ENCODE measurements at regions not wholly inside any gene's neighbourhood (a gene's known extent, or its start where the extent isn't known, plus 50 kb on each side); places are given as distances from the start of the nearest gene placed in this dataset.

- Histone ChIP-seq H3K4me3 (no peak overlapping the region), H3K9me3 (no peaks in the 10 kb centered on the region; the same call in 1 of the 2 replicates), H3K36me3 (replicated peaks) (no peaks in the 10 kb centered on the region), H3K4me1 (no peaks in the 10 kb centered on the region), H3K27me3 (ENCODE audit: low read depth) (no peaks in the 10 kb centered on the region)
- no peak for DNase-seq (ENCODE audit: low spot score in 2 of 2)
- in situ Hi-C loops (cut with MboI; ENCODE audit: low sequenced_read_pairs) = loop anchor here (5.0 to 25.0 kb wide), 2 partner anchors 172 to 767 kb away; partner anchors contain the start of genes ALG10B and CPNE8
These were observed 171.8 kb upstream of the ALG10B start for GRCh38 chr12:38144601-38145436.

DNA sequence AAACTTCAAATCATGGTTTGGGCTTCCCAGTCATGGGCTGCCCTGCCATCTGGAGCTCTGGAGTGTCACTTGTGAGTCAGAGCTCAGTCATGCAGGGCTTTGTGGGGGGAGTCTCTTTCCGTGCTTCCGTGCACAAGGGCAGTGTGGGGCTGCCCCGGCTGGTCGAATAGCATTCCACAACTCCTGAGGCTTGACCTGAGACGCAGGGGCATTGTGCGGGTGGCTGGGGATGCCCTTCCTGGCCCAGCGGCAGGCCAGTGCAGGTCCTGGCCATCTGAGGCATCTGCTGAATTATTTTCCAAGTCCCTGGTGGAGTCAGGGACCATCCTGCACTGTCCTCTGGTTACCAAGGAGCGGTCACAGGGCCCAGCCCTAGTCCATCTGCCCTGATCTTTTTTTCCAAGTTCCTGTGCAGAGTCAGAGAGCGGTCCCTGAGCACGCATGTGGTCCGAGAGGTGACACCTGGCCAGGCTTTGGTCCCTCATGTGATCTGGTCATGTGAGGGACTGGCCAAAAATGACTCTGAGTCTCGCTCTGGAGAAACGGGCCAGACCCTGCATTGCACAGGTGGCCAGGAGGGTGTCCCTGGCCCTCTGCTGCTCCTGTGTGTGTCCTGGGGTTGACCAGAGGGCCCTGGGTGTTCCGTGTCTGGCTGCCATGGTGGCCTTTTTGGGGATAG lies 167.0 kb upstream of the ALG10B start:
- Histone ChIP-seq H3K27me3 (ENCODE audit: low read depth) (no peaks in the 10 kb centered on the region), H3K4me3 (no peak overlapping the region), H3K36me3 (replicated peaks) (no peaks in the 10 kb centered on the region), H3K9me3 (no peaks in the 10 kb centered on the region; the same call in 1 of the 2 replicates), H3K4me1 (no peaks in the 10 kb centered on the region)
- no peak for DNase-seq (ENCODE audit: low spot score in 2 of 2)
- in situ Hi-C loops (cut with MboI; ENCODE audit: low sequenced_read_pairs) = loop anchor here (25.0 kb wide), 1 partner anchor 763 kb away; the partner anchor contains the start of gene CPNE8

DNA sequence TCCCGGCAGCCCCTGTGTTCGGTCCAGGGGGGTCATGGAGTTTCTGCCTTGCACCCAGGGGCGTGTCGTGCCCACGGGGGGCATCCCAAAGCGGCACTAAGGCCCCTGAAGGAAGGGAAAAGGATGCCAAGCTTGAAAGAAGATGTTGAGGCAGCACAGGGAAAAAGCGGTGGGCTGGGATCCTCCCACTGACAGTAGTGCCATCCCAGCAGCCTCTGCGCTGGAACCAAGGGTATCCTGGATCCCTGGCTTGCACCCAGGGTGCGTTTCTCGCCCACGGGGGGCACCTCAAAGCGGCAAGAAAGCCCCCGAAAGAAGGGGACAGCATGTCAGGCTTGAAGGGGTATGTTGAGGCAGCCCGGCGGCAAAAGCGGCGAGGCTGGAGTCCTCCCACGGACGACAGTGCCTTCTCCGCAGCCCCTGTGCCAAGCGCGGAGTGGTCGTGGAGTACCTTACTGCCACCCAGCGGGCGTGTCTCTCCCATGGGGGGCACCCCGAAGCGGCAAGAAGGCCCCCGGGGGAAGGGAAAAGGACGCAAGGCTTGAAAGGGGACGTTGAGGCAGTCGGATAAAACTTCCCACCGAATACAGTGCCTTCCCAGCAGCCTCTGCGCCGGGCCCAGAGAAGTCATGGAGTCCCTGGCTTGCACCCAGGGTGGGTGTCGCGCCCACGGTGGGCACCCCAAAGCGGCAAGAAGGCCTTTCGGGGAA lies 164.4 kb upstream of the ALG10B start:
- H3K36me3 ChIP-seq (replicated peaks) = no peaks in the 10 kb centered on the region
- DNase-seq (ENCODE audit: low spot score in 2 of 2) = no peak
- in situ Hi-C loops (cut with MboI; ENCODE audit: low sequenced_read_pairs) = no loop called here
- H3K4me3 ChIP-seq = no peak overlapping the region
- H3K9me3 ChIP-seq = no peaks in the 10 kb centered on the region; the same call in 1 of the 2 replicates
- no peaks in the 10 kb centered on the region for H3K4me1 ChIP-seq
- no peaks in the 10 kb centered on the region for H3K27me3 ChIP-seq (ENCODE audit: low read depth)

DNA sequence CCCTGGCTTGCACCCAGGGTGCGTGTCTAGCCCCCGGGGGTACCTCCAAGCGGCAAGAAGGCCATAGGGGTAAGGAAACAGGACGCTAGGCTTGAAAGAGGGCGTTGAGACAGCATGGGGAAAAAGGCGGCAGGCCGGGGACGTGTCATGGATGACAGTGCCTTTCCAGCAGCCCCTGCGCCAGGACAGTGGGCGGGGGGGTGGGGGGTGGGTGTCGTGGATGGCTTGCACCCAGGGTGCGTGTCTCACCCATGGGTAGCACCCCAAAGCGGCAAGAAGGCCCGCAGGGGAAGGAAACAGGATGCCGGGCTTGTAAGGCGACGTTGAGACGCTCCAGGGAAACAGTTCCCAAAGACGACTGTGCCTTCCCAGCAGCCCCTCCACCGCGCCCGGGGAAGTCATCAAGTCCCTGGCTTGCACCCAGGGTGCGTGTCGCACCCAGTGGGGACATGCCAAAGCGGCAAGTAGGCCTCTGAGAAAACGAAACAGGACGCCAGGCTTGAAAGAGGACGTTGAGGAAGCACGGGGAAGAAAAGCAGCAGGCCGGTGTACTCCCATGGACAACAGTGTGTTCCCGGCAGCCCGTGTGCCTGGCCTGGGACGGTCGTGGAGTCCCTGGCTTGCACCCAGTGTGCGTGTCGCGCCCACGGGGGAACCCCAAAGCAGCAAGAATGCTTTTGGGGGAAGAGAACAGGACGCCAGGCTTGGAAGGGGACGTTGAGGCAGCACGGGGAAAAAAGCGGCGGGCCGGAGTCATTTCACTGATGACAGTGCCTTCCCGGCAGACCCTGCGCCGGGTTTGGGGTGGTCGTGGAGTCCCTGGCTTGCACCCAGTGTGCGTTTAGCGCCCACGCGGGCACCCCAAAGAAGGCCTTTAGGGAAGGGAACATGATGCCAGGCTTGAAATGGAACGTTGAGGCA lies 163.5 kb upstream of the ALG10B start:
- H3K4me1 ChIP-seq = no peaks in the 10 kb centered on the region
- H3K36me3 ChIP-seq (replicated peaks) = no peaks in the 10 kb centered on the region
- H3K4me3 ChIP-seq = no peak overlapping the region
- no peaks in the 10 kb centered on the region for H3K27me3 ChIP-seq (ENCODE audit: low read depth)
- no peaks in the 10 kb centered on the region for H3K9me3 ChIP-seq
- no peak for DNase-seq (ENCODE audit: low spot score in 2 of 2)
- in situ Hi-C loops (cut with MboI; ENCODE audit: low sequenced_read_pairs) = no loop called here

- in situ Hi-C loops (cut with MboI; ENCODE audit: low sequenced_read_pairs) = no loop called here
- H3K9me3 ChIP-seq = no peaks in the 10 kb centered on the region
- H3K4me3 ChIP-seq = no peak overlapping the region
- no peaks in the 10 kb centered on the region for H3K27me3 ChIP-seq (ENCODE audit: low read depth)
- no peak for DNase-seq (ENCODE audit: low spot score in 2 of 2)
- H3K36me3 ChIP-seq (replicated peaks) = no peaks in the 10 kb centered on the region
- H3K4me1 ChIP-seq = no peaks in the 10 kb centered on the region
These were observed 162.9 kb upstream of the ALG10B start for GRCh38 chr12:38153737-38154061.

- no peaks in the 10 kb centered on the region for H3K9me3 ChIP-seq
- no peaks in the 10 kb centered on the region for H3K36me3 ChIP-seq (replicated peaks)
- H3K4me3 ChIP-seq = no peak overlapping the region
- H3K27me3 ChIP-seq (ENCODE audit: low read depth) = no peaks in the 10 kb centered on the region
- H3K4me1 ChIP-seq = no peaks in the 10 kb centered on the region
- DNase-seq (ENCODE audit: low spot score in 2 of 2) = no peak
- in situ Hi-C loops (cut with MboI; ENCODE audit: low sequenced_read_pairs) = no loop called here
These were observed 162.2 kb upstream of the ALG10B start for GRCh38 chr12:38154096-38155019.

- H3K27me3 ChIP-seq (ENCODE audit: low read depth) = no peaks in the 10 kb centered on the region
- H3K9me3 ChIP-seq = no peaks in the 10 kb centered on the region
- no peaks in the 10 kb centered on the region for H3K4me1 ChIP-seq
- DNase-seq (ENCODE audit: low spot score in 2 of 2) = no peak
- no peaks in the 10 kb centered on the region for H3K36me3 ChIP-seq (replicated peaks)
- H3K4me3 ChIP-seq = no peak overlapping the region
- in situ Hi-C loops (cut with MboI; ENCODE audit: low sequenced_read_pairs) = no loop called here
These were observed 161.6 kb upstream of the ALG10B start for GRCh38 chr12:38155020-38155395.

- in situ Hi-C loops (cut with MboI; ENCODE audit: low sequenced_read_pairs) = no loop called here
- no peaks in the 10 kb centered on the region for H3K36me3 ChIP-seq (replicated peaks)
- no peaks in the 10 kb centered on the region for H3K4me1 ChIP-seq
- no peaks in the 10 kb centered on the region for H3K27me3 ChIP-seq (ENCODE audit: low read depth)
- no peak overlapping the region for H3K4me3 ChIP-seq
- no peaks in the 10 kb centered on the region for H3K9me3 ChIP-seq
- no peak for DNase-seq (ENCODE audit: low spot score in 2 of 2)
These were observed 160.8 kb upstream of the ALG10B start for GRCh38 chr12:38155526-38156496.

- in situ Hi-C loops (cut with MboI; ENCODE audit: low sequenced_read_pairs) = no loop called here
- Histone ChIP-seq H3K27me3 (ENCODE audit: low read depth) (no peaks in the 10 kb centered on the region), H3K4me3 (no peak overlapping the region), H3K4me1 (no peaks in the 10 kb centered on the region), H3K36me3 (replicated peaks) (no peaks in the 10 kb centered on the region), H3K9me3 (no peaks in the 10 kb centered on the region)
- DNase-seq (ENCODE audit: low spot score in 2 of 2) = no peak
These were observed 159.9 kb upstream of the ALG10B start for GRCh38 chr12:38156497-38157245.

GRCh38 chr12:38157274-38157932 lies 159.2 kb upstream of the ALG10B start:
- H3K27me3 ChIP-seq (ENCODE audit: low read depth) = no peaks in the 10 kb centered on the region
- DNase-seq (ENCODE audit: low spot score in 2 of 2) = no peak
- in situ Hi-C loops (cut with MboI; ENCODE audit: low sequenced_read_pairs) = no loop called here

GRCh38 chr12:38157933-38158401 lies 158.6 kb upstream of the ALG10B start:
- H3K36me3 ChIP-seq (replicated peaks) = no peaks in the 10 kb centered on the region
- no peak overlapping the region for H3K4me3 ChIP-seq
- DNase-seq (ENCODE audit: low spot score in 2 of 2) = no peak
- no peaks in the 10 kb centered on the region for H3K27me3 ChIP-seq (ENCODE audit: low read depth)
- H3K9me3 ChIP-seq = no peaks in the 10 kb centered on the region
- no peaks in the 10 kb centered on the region for H3K4me1 ChIP-seq
- in situ Hi-C loops (cut with MboI; ENCODE audit: low sequenced_read_pairs) = no loop called here

More at GRCh38 chr12:38157274-38157932, 159.2 kb upstream of the ALG10B start:
- no peak overlapping the region for H3K4me3 ChIP-seq
- H3K4me1 ChIP-seq = no peaks in the 10 kb centered on the region
- no peaks in the 10 kb centered on the region for H3K36me3 ChIP-seq (replicated peaks)
- no peaks in the 10 kb centered on the region for H3K9me3 ChIP-seq
